Activated CD4-positive, alpha-beta T cell treated with anti-CD3 and anti-CD28 coated beads, Interleukin-2, amount 10 ng/mL, durations not matched to agents 7 days and 5 days (primary cell): ENCODE measurements at regions not wholly inside any gene's neighbourhood (a gene's known extent, or its start where the extent isn't known, plus 50 kb on each side); places are given as distances from the start of the nearest gene placed in this dataset.
A peak's percentile ranks its signal among the peaks of the same experiment; 100 is the strongest.

Source experiments
- CTCF ChIA-PET: fragments of 350-600 bp; sonication (Branson Sonifier 250); formaldehyde crosslinking; loops from one replicate; lab custom pipeline; 2021; ENCODE audit warnings: antibody characterized with exemption; lab: Charles Lee
- POLR2A ChIA-PET: fragments of 350-600 bp; sonication (Branson Sonifier 250); formaldehyde crosslinking; loops from one replicate; lab custom pipeline; 2021; ENCODE audit warnings: antibody characterized with exemption; lab: Charles Lee
- DNase-seq: peaks from one replicate; pipeline ENCODE4 v3.0.0-alpha.2; 2020
- H3K27ac Mint-ChIP-seq: one replicate; pipeline ENCODE4 v1.8.0; 2021; ENCODE audit warnings: mild to moderate bottlenecking, moderate library complexity, mixed read lengths
- H3K27me3 Mint-ChIP-seq: one replicate; pipeline ENCODE4 v1.8.0; 2021; ENCODE audit warnings: mixed read lengths
- H3K36me3 Mint-ChIP-seq: one replicate; pipeline ENCODE4 v1.8.0; 2021; ENCODE audit warnings: low read depth, mixed read lengths
- H3K4me1 Mint-ChIP-seq: one replicate; pipeline ENCODE4 v1.8.0; 2021; ENCODE audit warnings: mixed read lengths
- H3K4me3 Mint-ChIP-seq: one replicate; pipeline ENCODE4 v1.8.0; 2021; ENCODE audit warnings: mild to moderate bottlenecking, moderate library complexity, mixed read lengths
- H3K9me3 Mint-ChIP-seq: one replicate; pipeline ENCODE4 v1.8.0; 2021; ENCODE audit warnings: mixed read lengths

- no peaks in the 10 kb centered on the region for H3K36me3 Mint-ChIP-seq
- no peaks in the 10 kb centered on the region for H3K27me3 Mint-ChIP-seq
- no peak overlapping the region for H3K4me3 Mint-ChIP-seq
- no peak for DNase-seq
- POLR2A ChIA-PET = no interaction called here
- no peak overlapping the region for H3K27ac Mint-ChIP-seq
- no peaks in the 10 kb centered on the region for H3K9me3 Mint-ChIP-seq
- no peaks in the 10 kb centered on the region for H3K4me1 Mint-ChIP-seq
- CTCF ChIA-PET = no interaction called here
Observed at GRCh38 chr18:38413193-38413592, 847.6 kb upstream of the CELF4 start.

DNA sequence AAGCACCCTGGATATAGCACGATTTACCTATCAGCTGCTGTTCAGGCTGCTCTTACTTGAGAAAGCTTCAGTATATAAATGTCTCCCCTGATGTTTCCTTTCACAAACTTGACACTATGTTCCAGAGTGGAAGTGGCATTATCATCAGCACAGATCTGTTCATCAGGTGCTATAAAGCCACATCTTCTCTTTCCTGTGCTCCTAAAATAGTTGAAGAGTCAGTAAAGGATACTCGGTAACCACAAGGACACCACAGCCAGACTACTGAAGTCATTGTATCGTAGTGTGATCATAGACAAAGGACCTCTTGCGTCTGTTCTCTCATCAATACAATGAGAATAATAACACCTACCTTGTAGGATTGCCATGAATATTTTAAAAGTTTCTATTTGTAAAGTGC lies 841.0 kb upstream of the CELF4 start:
- ChIA-PET POLR2A (no interaction called here), CTCF (no interaction called here)
- Mint-ChIP-seq H3K4me1 (no peaks in the 10 kb centered on the region), H3K27ac (no peak overlapping the region), H3K27me3 (no peaks in the 10 kb centered on the region), H3K36me3 (no peaks in the 10 kb centered on the region), H3K9me3 (peaks cover 3% of the 10 kb centered on the region), H3K4me3 (no peak overlapping the region)
- no peak for DNase-seq

DNA sequence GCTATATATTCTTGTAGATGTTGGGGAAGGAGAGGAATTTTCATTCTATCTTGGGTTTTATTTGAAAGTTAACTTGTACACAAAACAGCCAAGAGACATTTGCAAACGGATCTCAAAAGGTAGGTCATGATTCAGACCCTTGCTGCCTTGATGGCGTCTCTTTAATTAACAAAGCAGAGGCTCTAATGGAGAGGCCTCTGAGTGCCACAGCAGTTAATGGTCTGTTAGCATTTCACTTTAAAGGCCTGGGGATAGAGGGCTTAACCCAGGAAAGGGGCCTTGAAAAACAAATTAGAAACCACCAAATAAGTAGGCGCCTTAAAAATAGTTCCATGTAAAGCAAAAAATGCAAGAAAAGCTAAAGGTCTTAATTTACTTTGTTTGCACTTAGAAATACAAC lies 836.9 kb upstream of the CELF4 start:
- no peak for DNase-seq
- ChIA-PET CTCF (no interaction called here), POLR2A (no interaction called here)
- Mint-ChIP-seq H3K27me3 (no peaks in the 10 kb centered on the region), H3K4me3 (no peak overlapping the region), H3K9me3 (peaks cover 5% of the 10 kb centered on the region), H3K4me1 (no peaks in the 10 kb centered on the region), H3K27ac (no peak overlapping the region), H3K36me3 (no peaks in the 10 kb centered on the region)

DNA sequence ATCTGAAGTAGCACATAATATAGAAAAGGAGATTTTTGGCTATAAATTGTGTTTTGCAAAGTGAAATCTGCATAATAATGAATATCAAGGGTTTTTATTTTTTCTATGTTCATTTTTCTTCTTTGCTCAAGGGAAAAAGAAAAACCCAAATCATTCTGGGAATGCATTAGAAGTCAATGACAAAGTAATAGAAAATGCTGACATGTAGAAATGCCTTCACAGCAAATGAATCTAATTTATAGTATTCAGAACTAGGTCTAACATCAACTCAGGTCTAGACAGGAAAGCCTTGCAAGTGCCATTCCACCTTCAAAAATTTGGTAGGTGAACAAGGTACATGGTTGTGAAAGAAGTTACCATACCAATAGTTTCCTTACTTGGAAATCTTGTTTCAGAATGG lies 831.5 kb upstream of the CELF4 start:
- no peaks in the 10 kb centered on the region for H3K27me3 Mint-ChIP-seq
- H3K4me3 Mint-ChIP-seq = no peak overlapping the region
- no peak overlapping the region for H3K27ac Mint-ChIP-seq
- CTCF ChIA-PET = no interaction called here
- DNase-seq = no peak
- no peaks in the 10 kb centered on the region for H3K36me3 Mint-ChIP-seq
- POLR2A ChIA-PET = no interaction called here
- no peaks in the 10 kb centered on the region for H3K4me1 Mint-ChIP-seq
- peaks cover 2% of the 10 kb centered on the region for H3K9me3 Mint-ChIP-seq

GRCh38 chr18:38386146-38386545 lies 820.5 kb upstream of the CELF4 start:
- H3K4me1 Mint-ChIP-seq = no peaks in the 10 kb centered on the region
- H3K27me3 Mint-ChIP-seq = no peaks in the 10 kb centered on the region
- H3K27ac Mint-ChIP-seq = no peak overlapping the region
- POLR2A ChIA-PET = no interaction called here
- no peaks in the 10 kb centered on the region for H3K36me3 Mint-ChIP-seq
- no peak for DNase-seq
- CTCF ChIA-PET = no interaction called here
- no peaks in the 10 kb centered on the region for H3K9me3 Mint-ChIP-seq
- H3K4me3 Mint-ChIP-seq = no peak overlapping the region

GRCh38 chr18:38369772-38370690 lies 804.4 kb upstream of the CELF4 start:
- ChIA-PET POLR2A (no interaction called here), CTCF (interaction anchor here (0.7 to 1.7 kb wide), 2 partner anchors 8 to 10 kb away, joined by 3 to 4 read pairs; no protein-coding TSS in a partner anchor)
- H3K4me1 Mint-ChIP-seq = peaks cover 17% of the 10 kb centered on the region
- no peak for DNase-seq
- no peaks in the 10 kb centered on the region for H3K27me3 Mint-ChIP-seq
- no peaks in the 10 kb centered on the region for H3K36me3 Mint-ChIP-seq
- peak overlapping the region; percentile 75 for H3K27ac Mint-ChIP-seq
- H3K9me3 Mint-ChIP-seq = peaks cover 11% of the 10 kb centered on the region
- H3K4me3 Mint-ChIP-seq = peak overlapping the region; percentile 1

DNA sequence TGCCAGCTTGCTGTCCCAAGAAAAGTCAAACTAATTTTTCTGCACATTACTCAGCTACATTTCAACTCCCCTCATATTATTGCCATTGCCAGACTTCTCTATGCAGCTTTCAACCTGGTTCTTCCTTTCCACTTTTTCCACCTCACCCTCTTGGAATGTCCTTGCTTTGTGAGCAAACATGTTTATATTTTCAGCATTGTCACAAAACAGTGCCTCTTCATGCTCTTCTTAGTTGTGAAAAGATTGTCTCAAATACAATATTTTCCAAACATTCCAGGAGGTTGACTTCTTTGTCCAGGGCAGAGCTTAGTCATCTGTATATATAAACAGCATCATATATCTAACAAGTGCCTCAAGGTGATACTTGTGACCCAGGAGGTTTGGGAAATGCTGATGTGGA lies 803.3 kb upstream of the CELF4 start:
- POLR2A ChIA-PET = no interaction called here

GRCh38 chr18:38368246-38368645 lies 802.6 kb upstream of the CELF4 start:
- Mint-ChIP-seq H3K27ac (no peak overlapping the region), H3K4me1 (peaks cover 17% of the 10 kb centered on the region), H3K27me3 (no peaks in the 10 kb centered on the region), H3K36me3 (no peaks in the 10 kb centered on the region), H3K9me3 (peaks cover 7% of the 10 kb centered on the region), H3K4me3 (no peak overlapping the region)
- ChIA-PET CTCF (no interaction called here), POLR2A (no interaction called here)
- DNase-seq = no peak

More for the DNA sequence above, 803.3 kb upstream of the CELF4 start:
- H3K4me1 Mint-ChIP-seq = peaks cover 17% of the 10 kb centered on the region
- DNase-seq = no peak
- no peaks in the 10 kb centered on the region for H3K27me3 Mint-ChIP-seq
- no peaks in the 10 kb centered on the region for H3K36me3 Mint-ChIP-seq
- H3K9me3 Mint-ChIP-seq = peaks cover 7% of the 10 kb centered on the region
- CTCF ChIA-PET = interaction anchor here (0.7 kb wide), 1 partner anchor 936 kb away, joined by 3 read pairs; no protein-coding TSS in a partner anchor
- H3K27ac Mint-ChIP-seq = no peak overlapping the region
- H3K4me3 Mint-ChIP-seq = no peak overlapping the region

- POLR2A ChIA-PET = no interaction called here
- DNase-seq = no peak
- Mint-ChIP-seq H3K27ac (no peak overlapping the region), H3K9me3 (peaks cover 7% of the 10 kb centered on the region), H3K4me1 (peaks cover 17% of the 10 kb centered on the region), H3K36me3 (no peaks in the 10 kb centered on the region), H3K4me3 (no peak overlapping the region), H3K27me3 (no peaks in the 10 kb centered on the region)
- CTCF ChIA-PET = no interaction called here
Observed at GRCh38 chr18:38367473-38367872, 801.9 kb upstream of the CELF4 start.

- Mint-ChIP-seq H3K9me3 (peaks cover 6% of the 10 kb centered on the region), H3K4me1 (no peaks in the 10 kb centered on the region), H3K4me3 (no peak overlapping the region), H3K27me3 (no peaks in the 10 kb centered on the region), H3K27ac (no peak overlapping the region), H3K36me3 (no peaks in the 10 kb centered on the region)
- no peak for DNase-seq
- POLR2A ChIA-PET = no interaction called here
- CTCF ChIA-PET = no interaction called here
Observed at GRCh38 chr18:38362286-38362792, 796.7 kb upstream of the CELF4 start.

DNA sequence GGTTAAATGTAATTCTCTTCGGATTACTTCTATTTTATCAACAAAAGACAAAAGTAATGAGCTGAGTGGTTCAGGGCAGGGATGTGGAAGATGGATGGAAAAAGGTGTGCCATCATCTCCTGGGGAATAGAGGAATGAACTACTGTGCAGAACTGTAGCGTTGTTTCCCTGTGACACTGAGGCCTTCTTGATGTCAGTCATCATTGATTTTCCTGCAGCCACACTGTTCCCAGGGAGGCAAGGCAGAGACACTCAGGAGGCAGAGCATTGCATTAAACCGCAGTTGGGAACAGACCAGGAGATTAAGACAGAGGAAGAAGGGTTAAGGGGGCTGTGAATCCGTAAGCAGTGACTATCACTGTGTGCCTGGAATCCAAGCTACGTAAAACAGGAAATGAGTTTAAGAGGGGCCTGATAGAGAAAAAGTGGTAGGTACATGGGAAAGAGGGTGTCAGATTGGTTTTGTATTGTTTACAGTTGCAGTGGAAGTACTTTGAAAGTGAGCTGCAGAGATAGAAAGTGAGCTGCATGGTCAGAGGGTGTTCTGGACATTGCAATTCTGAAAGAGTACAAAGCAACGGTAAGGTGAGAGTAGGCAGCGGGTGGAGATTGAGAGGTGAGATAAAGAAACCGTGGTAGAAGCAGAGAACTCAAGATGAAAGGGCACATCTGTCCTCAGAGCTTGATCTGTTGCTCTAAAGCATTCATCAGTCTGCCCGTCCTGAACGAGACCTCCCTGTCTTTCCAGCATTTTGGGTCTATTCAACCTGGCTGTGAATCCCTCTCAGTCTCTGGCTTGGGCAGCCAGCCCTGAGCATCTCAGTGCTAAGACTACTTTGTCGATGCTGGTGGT lies 793.4 kb upstream of the CELF4 start:
- POLR2A ChIA-PET = no interaction called here
- Mint-ChIP-seq H3K9me3 (peaks cover 6% of the 10 kb centered on the region), H3K27ac (no peak overlapping the region), H3K27me3 (no peaks in the 10 kb centered on the region), H3K4me3 (no peak overlapping the region), H3K36me3 (no peaks in the 10 kb centered on the region), H3K4me1 (no peaks in the 10 kb centered on the region)
- CTCF ChIA-PET = no interaction called here
- no peak for DNase-seq

DNA sequence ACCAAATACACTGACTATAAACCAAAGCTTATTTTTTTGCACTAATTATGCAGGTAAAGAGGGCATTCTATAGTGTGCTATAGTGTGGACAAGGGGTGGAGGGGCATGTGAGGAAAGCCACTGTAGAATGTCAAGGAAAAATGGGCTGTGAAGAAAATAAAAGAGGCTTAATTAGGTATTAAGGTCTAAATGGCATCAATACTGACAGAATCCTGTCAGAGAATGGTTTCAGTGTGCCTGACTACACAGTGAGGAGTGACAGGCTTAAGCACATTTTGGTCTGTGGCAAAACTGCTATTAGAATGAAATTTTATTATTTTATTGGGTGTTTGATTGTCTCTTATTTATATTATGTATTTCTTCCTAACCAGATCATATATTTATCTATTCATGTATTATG lies 787.6 kb upstream of the CELF4 start:
- no peak overlapping the region for H3K4me3 Mint-ChIP-seq
- ChIA-PET CTCF (no interaction called here), POLR2A (no interaction called here)
- no peaks in the 10 kb centered on the region for H3K36me3 Mint-ChIP-seq
- H3K4me1 Mint-ChIP-seq = no peaks in the 10 kb centered on the region
- no peaks in the 10 kb centered on the region for H3K9me3 Mint-ChIP-seq
- DNase-seq = no peak
- H3K27ac Mint-ChIP-seq = no peak overlapping the region
- no peaks in the 10 kb centered on the region for H3K27me3 Mint-ChIP-seq

- Mint-ChIP-seq H3K27ac (no peak overlapping the region), H3K4me1 (no peaks in the 10 kb centered on the region), H3K36me3 (no peaks in the 10 kb centered on the region), H3K4me3 (no peak overlapping the region), H3K27me3 (no peaks in the 10 kb centered on the region), H3K9me3 (no peaks in the 10 kb centered on the region)
- POLR2A ChIA-PET = no interaction called here
- no peak for DNase-seq
- CTCF ChIA-PET = no interaction called here
Observed at GRCh38 chr18:38350141-38350540, 784.5 kb upstream of the CELF4 start.
